Kidney (tissue), 13 donors: ENCODE measurements at regions not wholly inside any gene's neighbourhood (a gene's known extent, or its start where the extent isn't known, plus 50 kb on each side); places are given as distances from the start of the nearest gene placed in this dataset.

Experiments used
- DNase-seq, 5 donors: peaks; one replicate each; pipeline ENCODE4 v3.0.0-alpha.2; 2013 to 2020
- FAIRE-seq: peaks from 2 replicates; lab custom pipeline; 2012; peaks lifted over from hg19 to GRCh38; lab: Jason Lieb, UNC
- H3K27ac ChIP-seq, 2 donors: one replicate each; pipeline ENCODE4 v1.7.0; 2013; ENCODE audit warnings: low read depth in 2 of 2, low read length in 2 of 2, inconsistent platforms in 1 of 2
- H3K27me3 ChIP-seq: one replicate; pipeline ENCODE4 v1.7.1; 2013; ENCODE audit warnings: low read length, inconsistent platforms; ENCODE audit not compliant: control insufficient read depth, insufficient read depth
- H3K36me3 ChIP-seq, 3 donors: one replicate each; pipeline versions ENCODE4 v1.7.0 to v1.7.1; 2013; ENCODE audit warnings: low read length in 3 of 3, control low read depth in 1 of 3, inconsistent platforms in 1 of 3; ENCODE audit not compliant: insufficient read depth in 3 of 3, control insufficient read depth in 2 of 3
- H3K4me1 ChIP-seq, 3 donors: one replicate each; pipeline versions ENCODE4 v1.7.0 to v1.7.1; 2013; ENCODE audit warnings: low read length in 3 of 3, inconsistent platforms in 1 of 3, low read depth in 1 of 3; ENCODE audit not compliant: control insufficient read depth in 2 of 3, insufficient read depth in 2 of 3
- H3K4me3 ChIP-seq, 3 donors: one replicate each; pipeline versions ENCODE4 v1.7.0 to v1.8.1; 2013; ENCODE audit warnings: low read length in 3 of 3, control low read depth in 1 of 3, inconsistent platforms in 1 of 3
- H3K9ac ChIP-seq, 3 donors: one replicate each; pipeline versions ENCODE4 v1.7.0 to v1.7.1; 2013; ENCODE audit warnings: low read length in 3 of 3, control low read depth in 1 of 3, inconsistent platforms in 1 of 3
- H3K9me3 ChIP-seq, 3 donors: one replicate each; pipeline versions ENCODE4 v1.7.0 to v1.7.1; 2013; ENCODE audit warnings: low read length in 3 of 3, control low read depth in 1 of 3, inconsistent platforms in 1 of 3; ENCODE audit not compliant: control insufficient read depth in 2 of 3, insufficient read depth in 1 of 3
- intact Hi-C: fragments of 100-400 bp; cut with DNase I; formaldehyde crosslinking; loops from one replicate; pipeline ENCODE4 v1.11.1; 2022
- TF ChIP-seq, protein P1 (sequence below): IDR thresholded peaks from 3 replicates; pipeline ENCODE4 v1.5.1; 2012; ENCODE audit warnings: mild to moderate bottlenecking, moderate library complexity, borderline replicate concordance; ENCODE audit not compliant: insufficient read depth; ENCODE audit errors: extremely low read depth
- donor health status: control.
- donor health status: control.
- donor health status: control.
- donor health status: control.
- donor health status: control.
- donor health status: DM: yes; HTN: yes; CAD: no.
- donor health status: Normal renal cell carcinoma (clear cell type).

DNA sequence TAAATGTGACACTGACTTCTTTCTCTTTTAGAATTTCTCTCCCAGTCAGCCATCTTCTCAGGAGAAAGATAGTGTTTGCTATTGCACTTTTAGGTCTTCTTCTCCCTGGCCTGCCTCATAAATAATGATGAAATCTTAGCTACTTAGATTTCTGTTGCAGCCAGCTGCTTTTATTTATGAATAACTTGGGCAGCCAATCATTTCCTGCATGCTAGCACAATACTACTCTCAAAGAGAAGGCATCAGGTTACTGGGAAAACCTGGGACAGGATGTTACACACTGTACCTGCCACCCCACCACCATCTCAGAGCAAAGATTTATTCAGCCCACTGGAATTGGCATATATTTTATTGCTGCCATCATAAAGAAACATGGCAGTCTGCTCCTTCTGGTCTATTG is 266.6 kb downstream of the PRELID2 start:
- H3K9ac ChIP-seq = no peak overlapping the region
- FAIRE-seq (no peak), DNase-seq (peak in 3 of 5 donors; percentile 29 to 70 (median 54))
- H3K27me3 ChIP-seq = no peaks in the 10 kb centered on the region
- no peaks in the 10 kb centered on the region for H3K36me3 ChIP-seq
- TF ChIP-seq, protein P1, sequence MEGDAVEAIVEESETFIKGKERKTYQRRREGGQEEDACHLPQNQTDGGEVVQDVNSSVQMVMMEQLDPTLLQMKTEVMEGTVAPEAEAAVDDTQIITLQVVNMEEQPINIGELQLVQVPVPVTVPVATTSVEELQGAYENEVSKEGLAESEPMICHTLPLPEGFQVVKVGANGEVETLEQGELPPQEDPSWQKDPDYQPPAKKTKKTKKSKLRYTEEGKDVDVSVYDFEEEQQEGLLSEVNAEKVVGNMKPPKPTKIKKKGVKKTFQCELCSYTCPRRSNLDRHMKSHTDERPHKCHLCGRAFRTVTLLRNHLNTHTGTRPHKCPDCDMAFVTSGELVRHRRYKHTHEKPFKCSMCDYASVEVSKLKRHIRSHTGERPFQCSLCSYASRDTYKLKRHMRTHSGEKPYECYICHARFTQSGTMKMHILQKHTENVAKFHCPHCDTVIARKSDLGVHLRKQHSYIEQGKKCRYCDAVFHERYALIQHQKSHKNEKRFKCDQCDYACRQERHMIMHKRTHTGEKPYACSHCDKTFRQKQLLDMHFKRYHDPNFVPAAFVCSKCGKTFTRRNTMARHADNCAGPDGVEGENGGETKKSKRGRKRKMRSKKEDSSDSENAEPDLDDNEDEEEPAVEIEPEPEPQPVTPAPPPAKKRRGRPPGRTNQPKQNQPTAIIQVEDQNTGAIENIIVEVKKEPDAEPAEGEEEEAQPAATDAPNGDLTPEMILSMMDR = no peak
- no peaks in the 10 kb centered on the region for H3K4me1 ChIP-seq
- H3K9me3 ChIP-seq = no peaks in the 10 kb centered on the region
- intact Hi-C loops = no loop called here
- H3K4me3 ChIP-seq = no peak overlapping the region
- H3K27ac ChIP-seq = no peak overlapping the region

DNA sequence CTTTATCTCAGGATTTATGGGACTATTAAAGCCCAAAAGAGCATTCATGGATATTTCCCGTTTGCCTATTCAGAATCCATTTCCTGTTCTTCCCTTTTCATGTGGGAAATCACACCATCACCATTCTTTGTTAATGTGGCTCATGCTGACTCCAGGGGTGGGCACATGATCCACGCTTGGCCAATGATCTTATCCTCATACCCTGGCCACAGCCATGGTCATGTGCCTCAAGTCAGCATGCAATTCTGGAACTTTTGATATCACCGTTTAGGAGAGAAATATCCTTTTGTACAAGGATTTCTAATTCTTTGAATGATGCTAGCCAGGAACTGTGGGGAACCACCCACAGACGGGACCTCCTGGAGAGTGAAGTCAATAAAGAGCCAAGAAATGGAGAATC is 272.2 kb downstream of the PRELID2 start:
- H3K27ac ChIP-seq = no peak overlapping the region
- TF ChIP-seq, protein P1 = no peak
- DNase-seq (no peak), FAIRE-seq (no peak)
- H3K4me1 ChIP-seq = no peaks in the 10 kb centered on the region
- H3K4me3 ChIP-seq = no peak overlapping the region
- H3K27me3 ChIP-seq = no peaks in the 10 kb centered on the region
- no peaks in the 10 kb centered on the region for H3K36me3 ChIP-seq
- intact Hi-C loops = no loop called here
- no peaks in the 10 kb centered on the region for H3K9me3 ChIP-seq
- H3K9ac ChIP-seq = no peak overlapping the region

DNA sequence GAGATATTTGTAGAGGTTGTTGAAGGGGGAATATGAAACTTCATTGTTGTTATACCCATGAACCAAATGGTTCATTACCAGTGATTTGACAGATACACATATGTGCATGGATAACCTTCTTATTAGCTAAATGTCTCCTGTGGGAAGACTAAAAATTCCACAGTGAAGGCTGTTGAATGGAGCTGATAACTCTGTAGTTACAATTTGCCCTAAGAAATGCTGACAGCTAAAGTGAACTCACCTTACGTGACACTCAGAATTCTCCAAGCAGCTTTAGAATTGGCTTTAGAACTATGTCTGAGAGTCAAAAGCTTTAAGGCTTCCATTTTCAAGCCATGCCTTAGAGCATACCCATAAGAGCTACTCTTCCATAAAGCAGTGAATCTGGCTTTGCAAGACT is 276.9 kb downstream of the PRELID2 start:
- DNase-seq (no peak), FAIRE-seq (no peak)
- no peak overlapping the region for H3K9ac ChIP-seq
- no peak overlapping the region for H3K27ac ChIP-seq
- TF ChIP-seq, protein P1 = no peak
- H3K36me3 ChIP-seq = no peaks in the 10 kb centered on the region
- no peaks in the 10 kb centered on the region for H3K9me3 ChIP-seq
- no peaks in the 10 kb centered on the region for H3K4me1 ChIP-seq
- no peaks in the 10 kb centered on the region for H3K27me3 ChIP-seq
- no peak overlapping the region for H3K4me3 ChIP-seq
- intact Hi-C loops = no loop called here

DNA sequence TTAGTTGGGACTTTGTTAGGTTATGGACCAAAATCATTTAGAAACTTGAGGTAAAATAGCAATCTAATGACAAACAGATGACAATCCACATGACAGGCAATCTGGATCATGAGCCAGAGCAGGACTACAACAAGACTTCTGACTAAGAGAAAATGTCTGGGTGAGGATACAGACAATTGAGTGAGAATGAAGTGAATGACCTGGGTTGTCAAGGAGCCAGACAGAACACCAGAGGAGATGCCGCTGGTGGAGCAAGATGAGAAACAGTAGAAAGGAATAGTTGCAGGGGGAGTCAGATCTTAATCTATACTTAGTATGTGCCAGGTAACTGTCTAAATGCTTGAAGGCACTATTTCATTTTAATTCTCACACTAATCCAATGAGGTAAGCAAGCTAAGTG is 277.8 kb downstream of the PRELID2 start:
- Histone ChIP-seq H3K4me1 (no peaks in the 10 kb centered on the region), H3K27ac (no peak overlapping the region), H3K9ac (no peak overlapping the region), H3K4me3 (no peak overlapping the region), H3K27me3 (no peaks in the 10 kb centered on the region), H3K36me3 (no peaks in the 10 kb centered on the region), H3K9me3 (no peaks in the 10 kb centered on the region)
- FAIRE-seq (no peak), DNase-seq (no peak)
- intact Hi-C loops = no loop called here
- TF ChIP-seq, protein P1 = no peak
